ENCODE measurements at regions not wholly inside any gene's neighbourhood (a gene's known extent, or its start where the extent isn't known, plus 50 kb on each side); places are given as distances from the start of the nearest gene placed in this dataset.

GRCh38 chr5:104096451-104096850 is 533.9 kb upstream of the NUDT12 start:
- no peak for TF ChIP-seq CTCF (IDR thresholded peaks at IDR 0.05 in 2 of 3, conservative IDR thresholded peaks at IDR 0.05 in 1 of 3; ENCODE audit: borderline replicate concordance in 1 of 3, insufficient read depth in 1 of 3, low read depth in 2 of 3, low read length in 2 of 3)
- no peak for TF ChIP-seq POLR2A (IDR thresholded peaks at IDR 0.05; ENCODE audit: borderline replicate concordance, extremely low read depth, insufficient read depth, insufficient read length)

Measured in HCT116 (cell line).